Activated CD4-positive, alpha-beta T cell treated with anti-CD3 and anti-CD28 coated beads, Interleukin-2, Interleukin-6, amounts not matched to agents 100 ng/mL and 50 ng/mL, durations not matched to agents 16 hours and 8 hours (primary cell): ENCODE measurements at regions not wholly inside any gene's neighbourhood (a gene's known extent, or its start where the extent isn't known, plus 50 kb on each side); places are given as distances from the start of the nearest gene placed in this dataset.
"Not testable (repeated sequence)": the region's sequence is repeated elsewhere in the genome, so short reads cannot be mapped to it uniquely, and the experiment has no call there.

Experiments
- DNase-seq: peaks from one replicate; pipeline ENCODE4 v3.0.0-alpha.2; 2020

DNA sequence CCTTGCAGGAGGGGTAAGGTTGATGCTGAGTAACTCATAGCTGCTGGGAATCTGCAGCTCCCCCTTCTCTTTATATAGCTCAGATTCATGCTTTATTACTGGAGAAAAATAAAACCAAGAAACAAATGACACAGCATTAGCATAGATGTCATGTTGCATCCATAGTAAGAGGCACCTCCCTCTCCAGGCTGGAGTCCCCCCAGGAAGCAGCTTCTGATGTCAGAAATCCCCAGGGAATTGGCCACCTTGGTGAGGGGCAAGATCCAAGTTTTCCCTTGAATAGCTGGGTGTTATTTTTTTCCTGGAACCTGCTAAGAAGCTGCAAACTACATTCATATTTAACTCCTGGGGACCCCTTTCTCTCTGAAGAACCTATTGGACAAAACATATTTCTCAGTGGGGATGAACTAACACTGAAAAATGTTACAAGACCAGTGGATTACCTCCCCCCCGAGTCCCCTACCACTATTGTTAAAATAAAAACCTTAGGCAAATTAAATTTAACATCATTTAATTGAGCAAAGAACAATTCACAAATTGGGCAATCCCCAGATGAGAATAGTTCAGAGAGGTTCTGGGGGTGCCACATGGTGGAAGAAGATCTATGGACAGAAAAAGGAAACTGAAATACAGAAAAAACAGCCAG is 163.7 kb upstream of the NAMPT start:
- DNase-seq: no peak

- DNase-seq: no peak
Observed at GRCh38 chr7:106447318-106447847, 162.6 kb upstream of the NAMPT start.

DNA sequence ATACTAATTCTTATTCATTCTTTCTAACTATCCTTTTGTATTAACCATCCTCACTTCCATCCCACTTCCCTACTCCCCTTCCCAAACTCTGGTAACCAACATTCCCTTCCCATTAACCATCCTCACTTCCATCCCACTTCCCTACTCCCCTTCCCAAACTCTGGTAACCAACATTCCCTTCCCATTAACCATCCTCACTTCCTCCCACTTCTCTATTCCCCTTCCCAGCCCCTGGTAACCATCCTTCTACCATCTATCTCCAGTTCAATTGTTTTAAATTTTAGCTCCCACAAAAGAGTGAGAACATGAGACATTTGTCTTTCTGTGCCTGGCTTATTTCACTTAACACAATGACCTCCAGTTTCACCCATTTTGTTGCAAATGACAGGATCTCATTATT is 160.6 kb upstream of the NAMPT start:
- DNase-seq: not testable (repeated sequence)

- DNase-seq: no peak
Observed at GRCh38 chr7:106444068-106444655, 159.4 kb upstream of the NAMPT start.

GRCh38 chr7:106443156-106443555 is 158.4 kb upstream of the NAMPT start:
- no peak for DNase-seq

GRCh38 chr7:106442476-106442875 is 157.7 kb upstream of the NAMPT start:
- DNase-seq: no peak

DNA sequence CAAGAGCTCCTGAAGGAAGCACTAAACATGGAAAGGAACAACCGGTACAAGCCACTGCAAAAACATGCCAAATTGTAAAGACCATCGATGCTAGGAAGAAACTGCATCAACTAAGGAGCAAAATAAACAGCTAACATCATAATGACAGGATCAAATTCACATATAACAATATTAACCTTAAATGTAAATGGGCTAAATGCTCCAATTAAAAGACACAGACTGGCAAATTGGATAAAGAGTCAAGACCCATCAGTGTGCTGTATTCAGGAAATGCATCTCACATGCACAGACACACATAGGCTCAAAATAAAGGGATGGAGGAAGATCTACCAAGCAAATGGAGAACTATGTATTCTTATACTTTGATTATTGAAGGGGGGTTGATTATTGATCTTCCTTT is 156.6 kb upstream of the NAMPT start:
- not testable (repeated sequence) for DNase-seq

DNA sequence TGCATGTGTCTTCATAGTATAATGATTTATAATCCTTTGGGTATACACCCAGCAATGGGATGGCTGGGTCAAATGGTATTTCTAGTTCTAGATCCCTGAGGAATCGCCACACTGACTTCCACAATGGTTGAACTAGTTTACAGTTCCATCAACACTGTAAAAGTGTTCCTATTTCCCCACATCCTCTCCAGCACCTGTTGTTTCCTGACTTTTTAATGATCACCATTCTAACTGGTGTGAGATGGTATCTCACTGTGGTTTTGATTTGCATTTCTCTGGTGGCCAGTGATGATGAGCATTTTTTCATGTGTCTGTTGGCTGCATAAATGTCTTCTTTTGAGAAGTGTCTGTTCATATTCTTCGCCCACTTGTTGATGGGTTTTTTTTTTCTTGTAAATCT is 152.2 kb upstream of the NAMPT start:
- DNase-seq: not testable (repeated sequence)

DNA sequence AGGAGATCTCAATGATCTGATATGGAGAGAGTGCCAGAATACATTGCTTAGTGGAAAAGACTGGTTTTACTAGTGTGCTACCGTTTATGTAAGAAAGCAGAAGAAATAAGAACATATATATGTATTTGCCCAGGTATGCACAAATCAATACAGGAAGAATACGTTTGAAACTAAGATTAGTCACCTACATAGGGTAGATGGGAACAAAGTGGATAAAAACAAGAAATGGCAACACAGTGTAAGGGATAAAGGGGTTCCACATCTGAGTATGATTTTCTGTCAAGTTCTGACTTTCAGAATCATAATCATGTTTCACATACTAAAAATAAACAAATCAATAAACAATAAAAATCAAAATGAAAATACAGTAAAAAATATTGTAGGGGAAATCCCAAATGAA is 148.6 kb upstream of the NAMPT start:
- DNase-seq: no peak

DNA sequence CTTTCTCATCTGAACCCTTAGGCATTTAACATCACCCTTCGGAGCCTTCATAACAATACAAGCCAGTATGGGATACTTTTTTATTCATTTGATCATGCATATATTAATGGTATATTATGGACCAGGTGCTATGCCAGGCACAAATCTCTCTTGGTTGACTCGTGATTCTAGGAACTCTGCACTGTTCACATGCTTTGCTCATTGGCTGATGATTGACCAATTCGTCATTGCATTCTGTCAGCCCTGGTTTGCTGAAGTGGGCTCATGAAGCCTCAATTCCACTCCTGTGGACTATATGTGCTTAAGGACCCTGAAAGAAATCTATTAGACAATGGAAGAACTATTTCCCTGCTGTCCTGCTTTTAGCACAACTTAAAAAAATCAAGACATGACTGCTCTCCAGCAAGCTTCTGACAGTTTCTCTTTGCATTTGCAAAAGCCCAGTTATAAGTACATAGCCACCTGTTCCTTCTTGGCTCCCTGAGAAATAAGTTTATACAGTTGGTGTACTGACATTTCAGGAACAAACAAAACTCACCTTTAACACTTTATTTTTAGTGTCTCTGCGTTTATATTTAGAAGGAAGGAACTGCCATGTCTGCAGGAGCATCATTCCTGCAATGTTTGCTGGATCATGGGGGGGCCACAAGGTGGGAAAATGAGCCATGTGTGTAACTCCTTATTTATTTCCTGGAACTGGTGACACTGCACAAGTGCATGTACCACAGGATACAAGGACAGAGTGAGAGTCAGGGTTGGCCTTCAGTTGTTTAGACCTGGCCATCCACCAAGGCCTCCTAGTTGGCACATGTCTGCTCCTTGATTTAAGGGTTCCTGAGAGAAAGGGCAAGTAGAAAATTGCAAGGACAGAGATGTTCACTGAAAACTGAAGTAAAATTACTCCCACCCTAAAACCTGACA is 146.0 kb upstream of the NAMPT start:
- DNase-seq: no peak

- no peak for DNase-seq
Observed at GRCh38 chr7:106430103-106430502, 145.3 kb upstream of the NAMPT start.

DNA sequence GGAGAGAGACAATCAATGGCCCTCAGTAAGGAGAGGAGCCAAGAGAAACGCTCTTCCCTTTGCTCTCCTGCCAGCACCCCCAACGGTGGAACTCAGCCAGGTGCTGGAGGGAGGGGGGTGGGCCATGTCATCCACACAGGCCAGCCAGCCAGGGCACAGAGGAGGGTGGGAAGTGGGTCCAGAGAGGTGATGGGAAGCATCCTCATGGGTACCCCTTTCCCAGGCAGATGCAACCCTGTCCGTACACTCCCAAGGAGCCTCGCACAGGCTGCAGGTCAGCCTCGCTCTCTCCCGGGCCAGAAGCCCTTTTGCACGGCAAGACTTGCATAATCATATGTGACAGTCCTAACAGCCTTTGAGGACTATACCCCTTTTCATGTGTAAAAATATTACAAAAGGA is 142.0 kb upstream of the NAMPT start:
- DNase-seq: no peak

GRCh38 chr7:106425017-106425719 is 140.4 kb upstream of the NAMPT start:
- peak; percentile 92 for DNase-seq

DNA sequence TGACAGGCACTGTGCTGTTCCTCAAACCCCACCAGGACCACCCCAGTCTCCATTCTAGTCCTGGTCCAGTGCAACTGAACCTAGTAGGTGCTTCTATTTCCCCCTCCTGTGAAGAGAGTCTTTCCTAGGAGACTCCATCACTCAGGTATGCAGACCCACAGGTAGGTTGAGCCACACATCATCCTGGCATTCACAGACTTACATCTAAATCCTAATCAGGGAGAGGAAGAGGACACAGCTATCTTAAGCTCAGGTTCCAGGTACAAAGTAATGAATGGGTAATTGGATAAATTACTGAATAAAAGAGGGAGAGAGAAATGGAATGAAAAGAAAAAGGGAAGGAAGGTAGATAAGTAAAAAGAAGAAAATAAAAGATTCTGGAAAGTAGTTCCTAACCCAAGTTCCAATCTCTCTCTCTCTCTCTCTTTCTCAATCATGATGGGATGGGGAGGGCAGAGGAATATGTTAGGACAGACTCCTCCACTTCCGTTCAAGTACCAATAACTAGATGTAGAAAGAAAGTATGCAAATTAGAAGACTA is 139.8 kb upstream of the NAMPT start:
- no peak for DNase-seq

DNA sequence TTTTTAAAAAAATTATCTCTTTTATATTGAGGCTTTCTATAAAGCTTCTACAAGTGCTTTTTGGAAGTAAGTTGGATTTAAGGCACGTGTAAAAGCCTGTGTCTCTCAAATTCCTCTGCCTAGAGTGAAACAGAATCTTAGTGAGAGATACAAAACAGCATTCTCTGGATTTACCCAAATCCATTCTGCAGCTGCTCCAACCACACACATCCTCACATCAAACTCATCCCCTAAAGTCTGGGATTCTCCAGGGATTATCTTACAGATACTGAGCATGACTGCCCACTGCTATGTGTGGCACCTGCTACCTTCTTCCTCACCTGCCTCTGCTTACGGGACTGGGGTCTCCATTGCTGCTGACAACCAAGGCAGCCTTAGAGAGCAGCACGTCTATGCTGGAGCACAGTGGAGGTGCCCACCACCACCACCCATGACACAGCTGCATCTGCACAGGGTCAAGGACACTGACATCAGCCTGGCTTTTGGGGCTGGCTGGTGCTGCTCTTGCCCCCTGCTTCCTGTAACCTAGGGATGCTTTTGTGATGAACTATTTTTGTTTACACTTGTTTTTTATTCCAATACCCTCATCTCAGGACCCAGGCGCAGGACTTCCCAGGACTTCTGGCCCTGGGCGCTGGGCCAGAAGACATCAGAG is 139.2 kb upstream of the NAMPT start:
- DNase-seq: no peak

DNA sequence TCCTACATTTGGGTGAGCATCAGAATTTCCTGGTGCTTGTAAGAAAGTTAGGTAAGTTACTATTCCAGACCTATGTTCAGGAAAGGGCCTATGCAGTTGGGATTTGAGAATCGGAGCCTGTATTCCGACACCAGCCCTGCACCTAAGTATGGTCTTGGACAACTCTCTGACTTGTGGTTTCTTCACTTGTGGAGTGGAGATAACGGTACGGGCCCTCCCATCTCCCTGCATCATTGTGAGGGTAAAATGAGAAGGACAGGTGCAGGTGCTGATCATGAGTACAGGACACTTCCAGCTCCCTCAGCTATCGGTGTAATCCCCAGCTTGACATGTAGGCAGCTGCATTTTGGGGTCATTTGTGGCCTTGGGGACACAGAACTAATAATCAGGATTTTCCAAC is 138.3 kb upstream of the NAMPT start:
- no peak for DNase-seq

GRCh38 chr7:106421181-106421762 is 136.5 kb upstream of the NAMPT start:
- peak; percentile 62 for DNase-seq

GRCh38 chr7:106420736-106421135 is 136.0 kb upstream of the NAMPT start:
- no peak for DNase-seq

- no peak for DNase-seq
Observed at GRCh38 chr7:106420210-106420609, 135.4 kb upstream of the NAMPT start.

DNA sequence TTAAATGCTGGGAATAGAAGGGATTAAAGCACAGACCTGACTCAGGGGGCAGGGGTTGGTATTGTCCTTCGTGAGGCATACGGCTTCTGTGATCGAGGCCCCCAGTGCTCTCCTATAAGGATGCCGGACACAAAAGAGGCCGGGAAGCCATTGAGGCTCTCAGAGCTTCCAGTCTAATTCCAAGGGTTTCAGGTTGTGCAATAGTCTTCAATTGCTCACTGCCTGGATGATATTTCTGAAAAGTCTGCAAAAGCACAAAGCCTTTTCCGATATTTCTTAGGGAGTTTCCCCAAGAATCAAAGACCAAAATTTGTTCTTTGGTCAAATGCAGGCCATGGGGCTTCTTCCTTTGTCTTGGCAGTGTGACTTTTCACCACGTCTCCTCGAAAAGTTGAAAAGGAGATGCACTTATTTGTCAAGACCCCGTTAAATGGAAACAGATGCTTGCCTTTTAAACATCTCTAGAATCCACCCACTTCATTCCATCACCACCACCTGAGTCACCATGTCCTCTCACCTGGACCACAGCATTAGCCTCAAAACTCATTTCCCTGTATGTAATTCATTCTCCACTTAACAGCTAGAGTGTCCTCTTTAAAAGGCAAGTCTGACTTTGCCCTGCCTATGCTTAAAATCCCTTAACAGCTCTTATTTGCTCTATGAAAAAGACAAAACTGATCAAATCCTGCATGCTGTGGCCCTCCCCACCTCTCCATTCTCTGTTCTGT is 134.8 kb upstream of the NAMPT start:
- DNase-seq: peak; percentile 59

- DNase-seq: no peak
Observed at GRCh38 chr7:106418526-106418925, 133.7 kb upstream of the NAMPT start.
